SK-N-SH (cell line): ENCODE measurements at regions not wholly inside any gene's neighbourhood (a gene's known extent, or its start where the extent isn't known, plus 50 kb on each side); places are given as distances from the start of the nearest gene placed in this dataset.

ENCODE experiments used
- CTCF ChIA-PET: fragments of 300-600, 350-600 bp; formaldehyde crosslinking; extraction: SDS; loops from one replicate; lab custom pipeline; 2021; lab: Yijun Ruan, JAX
- POLR2A ChIA-PET: fragments of 350-600 bp; sonication (Branson Sonifier 250); formaldehyde crosslinking; extraction: SDS; loops from one replicate; lab custom pipeline; 2020; ENCODE audit warnings: antibody characterized with exemption, inconsistent platforms; lab: Yijun Ruan, JAX
- DNase-seq: peaks from one replicate; pipeline ENCODE4 v3.0.0; 2012
- H2AFZ ChIP-seq: fragments of 200-600 bp; sonication (generic); 2 replicates; pipeline ENCODE4 v1.8.1; 2016; ENCODE audit warnings: antibody characterized with exemption, mild to moderate bottlenecking, low read depth
- H3F3A ChIP-seq: fragments of 200-600 bp; sonication (generic); replicated peaks from 2 replicates; pipeline ENCODE3; 2016; ENCODE audit warnings: antibody characterized with exemption, mild to moderate bottlenecking; ENCODE audit not compliant: insufficient read depth
- H3K27ac ChIP-seq, 2 experiments: fragments of 200-500 bp in 1 of 2; fragments of 200-600 bp in 1 of 2; sonication (Bioruptor generic) in 1 of 2; sonication (generic), shearing (Covaris generic) in 1 of 2; 2 replicates each; pipeline versions ENCODE4 v1.5.1 to v1.6.1; 2014 to 2016; ENCODE audit warnings: low read depth in 2 of 2, inconsistent platforms in 1 of 2, low read length in 1 of 2, mild to moderate bottlenecking in 1 of 2, mixed read lengths in 1 of 2
- H3K27me3 ChIP-seq: fragments of 200-600 bp; sonication (generic), shearing (Covaris generic); 2 replicates; pipeline ENCODE4 v1.6.1; 2016; ENCODE audit warnings: mixed run types; ENCODE audit not compliant: insufficient read depth
- H3K36me3 ChIP-seq, 2 experiments: fragments of 200-500 bp in 1 of 2; fragments of 200-600 bp in 1 of 2; sonication (Bioruptor generic) in 1 of 2; sonication (generic) in 1 of 2; replicated peaks in 1 of 2; 2 replicates each; pipeline versions ENCODE3 to v1.5.1; 2014 to 2016; ENCODE audit warnings: low read length in 1 of 2, mild to moderate bottlenecking in 1 of 2; ENCODE audit not compliant: insufficient read depth in 2 of 2, control insufficient read depth in 1 of 2
- H3K4me1 ChIP-seq, 2 experiments: fragments of 200-500 bp in 1 of 2; fragments of 200-600 bp in 1 of 2; sonication (Bioruptor generic) in 1 of 2; sonication (generic), shearing (Covaris generic) in 1 of 2; 2 replicates each; pipeline versions ENCODE4 v1.5.1 to v1.6.1; 2014 to 2016; ENCODE audit warnings: low read depth in 1 of 2, low read length in 1 of 2, mixed run types in 1 of 2; ENCODE audit not compliant: insufficient read depth in 2 of 2, control insufficient read depth in 1 of 2
- H3K4me2 ChIP-seq: fragments of 200-600 bp; sonication (generic), shearing (Covaris generic); 2 replicates; pipeline ENCODE4 v1.6.1; 2017; ENCODE audit warnings: mixed run types
- H3K4me3 ChIP-seq, 2 experiments: fragments of 200-500 bp in 1 of 2; fragments of 200-600 bp in 1 of 2; sonication (Bioruptor generic) in 1 of 2; sonication (generic), shearing (Covaris generic) in 1 of 2; 2 replicates each; pipeline versions ENCODE4 v1.5.1 to v1.8.1; 2014 to 2016; ENCODE audit warnings: low read depth in 2 of 2, inconsistent platforms in 1 of 2, low read length in 1 of 2, mild to moderate bottlenecking in 1 of 2, mixed read lengths in 1 of 2, moderate library complexity in 1 of 2
- H3K79me2 ChIP-seq: fragments of 200-600 bp; sonication (generic); 2 replicates; pipeline ENCODE4 v1.8.1; 2017; ENCODE audit warnings: mild to moderate bottlenecking; ENCODE audit not compliant: insufficient read depth
- H3K9ac ChIP-seq: fragments of 200-600 bp; sonication (generic); 2 replicates; pipeline ENCODE4 v1.6.1; 2017; ENCODE audit warnings: mixed run types
- H3K9me2 ChIP-seq: fragments of 200-600 bp; sonication (generic); 2 replicates; pipeline ENCODE4 v1.6.1; 2017; ENCODE audit warnings: mixed run types
- H3K9me3 ChIP-seq: fragments of 200-600 bp; sonication (generic); 2 replicates; pipeline ENCODE4 v1.6.1; 2017; ENCODE audit warnings: mixed run types, mild to moderate bottlenecking, moderate library complexity
- H4K20me1 ChIP-seq: fragments of 200-600 bp; sonication (generic); 2 replicates; pipeline ENCODE4 v1.6.1; 2017; ENCODE audit warnings: mild to moderate bottlenecking, mixed run types; ENCODE audit not compliant: insufficient read depth
- CTCF ChIP-seq: fragments of 200-600 bp; sonication (generic); IDR thresholded peaks from 2 replicates; pipeline ENCODE4 v1.6.1; 2017; ENCODE audit warnings: antibody characterized with exemption, mild to moderate bottlenecking, moderate library complexity
- ELF1 ChIP-seq: IDR thresholded peaks from 2 replicates; pipeline ENCODE4 v1.4.0; 2012
- EP300 ChIP-seq, 2 experiments: IDR thresholded peaks; 2 replicates each; pipeline versions ENCODE4 v1.4.0 to v1.6.1; 2012; ENCODE audit warnings: borderline replicate concordance in 1 of 2, low read depth in 1 of 2, low read length in 1 of 2
- EZH2phosphoT487 ChIP-seq: fragments of 200-600 bp; sonication (generic); IDR thresholded peaks from 2 replicates; pipeline ENCODE4 v1.6.1; 2017; ENCODE audit warnings: low read depth, mixed run types, mild to moderate bottlenecking, antibody characterized with exemption, moderate library complexity, borderline replicate concordance
- FOXJ3 ChIP-seq: sonication (generic); formaldehyde crosslinking; IDR thresholded peaks from 2 replicates; pipeline ENCODE4 v1.5.1; 2020; ENCODE audit warnings: mild to moderate bottlenecking, missing genetic modification reagents
- GABPA ChIP-seq: IDR thresholded peaks from 2 replicates; pipeline ENCODE4 v1.4.0; 2012; ENCODE audit warnings: low read depth, mild to moderate bottlenecking
- GATA2 ChIP-seq: sonication (generic); formaldehyde crosslinking; IDR thresholded peaks from 2 replicates; pipeline ENCODE4 v1.5.0; 2020; ENCODE audit warnings: mild to moderate bottlenecking, missing genetic modification reagents
- IRF3 ChIP-seq: fragments of 150-350 bp; IDR thresholded peaks from 2 replicates; pipeline ENCODE4 v1.6.1; 2016; ENCODE audit warnings: mild to moderate bottlenecking, low read depth, low read length
- JUND ChIP-seq: IDR thresholded peaks from 2 replicates; pipeline ENCODE4 v1.4.0; 2012
- MAX ChIP-seq: IDR thresholded peaks from 2 replicates; pipeline ENCODE4 v1.4.0; 2012; ENCODE audit warnings: low read depth
- MEF2A ChIP-seq: IDR thresholded peaks from 2 replicates; pipeline ENCODE4 v1.4.0; 2012; ENCODE audit warnings: low read depth, borderline replicate concordance
- MXI1 ChIP-seq: IDR thresholded peaks from 2 replicates; pipeline ENCODE4 v1.6.1; 2012; ENCODE audit warnings: mild to moderate bottlenecking, low read depth, low read length, improper control_type of control experiment
- NFIC ChIP-seq: IDR thresholded peaks from 2 replicates; pipeline ENCODE4 v1.4.0; 2012; ENCODE audit warnings: borderline replicate concordance
- NRF1 ChIP-seq: IDR thresholded peaks from 2 replicates; pipeline ENCODE4 v1.6.1; 2012; ENCODE audit warnings: low read depth, mild to moderate bottlenecking, low read length
- RFX5 ChIP-seq: IDR thresholded peaks from 2 replicates; pipeline ENCODE4 v1.6.1; 2012; ENCODE audit warnings: mild to moderate bottlenecking, improper control_type of control experiment, low read length
- RXRA ChIP-seq: IDR thresholded peaks from 2 replicates; pipeline ENCODE4 v1.4.0; 2012; ENCODE audit warnings: low read depth, mild to moderate bottlenecking, borderline replicate concordance
- SIN3A ChIP-seq: IDR thresholded peaks from 2 replicates; pipeline ENCODE4 v1.6.1; 2012; ENCODE audit warnings: low read depth, mild to moderate bottlenecking, low read length, moderate library complexity, borderline replicate concordance
- TCF12 ChIP-seq: IDR thresholded peaks from 2 replicates; pipeline ENCODE4 v1.4.0; 2012
- USF1 ChIP-seq: IDR thresholded peaks from 2 replicates; pipeline ENCODE4 v1.4.0; 2012; ENCODE audit warnings: low read depth, borderline replicate concordance
- YY1 ChIP-seq: IDR thresholded peaks from 2 replicates; pipeline ENCODE4 v1.4.0; 2012; ENCODE audit warnings: low read depth, mild to moderate bottlenecking
- ZBTB33 ChIP-seq: IDR thresholded peaks from 2 replicates; pipeline ENCODE4 v1.4.0; 2012; ENCODE audit warnings: low read depth, borderline replicate concordance
- WGBS: methylation state at CpG from one replicate; pipeline ENCODE4 v1.1.6; 2017; ENCODE audit warnings: low lambda C conversion rate; 5-methylcytosine and 5-hydroxymethylcytosine counted together

- no peaks in the 10 kb centered on the region for H3K9me2 ChIP-seq
- ChIA-PET POLR2A (no interaction called here), CTCF (no interaction called here)
- no peaks in the 10 kb centered on the region for H3K79me2 ChIP-seq
- H4K20me1 ChIP-seq, result no peaks in the 10 kb centered on the region
- no peak overlapping the region for H3K27ac ChIP-seq
- H3K36me3 ChIP-seq, result no peaks in the 10 kb centered on the region
- no peaks in the 10 kb centered on the region for H3F3A ChIP-seq
- H2AFZ ChIP-seq, result no peak overlapping the region
- H3K4me1 ChIP-seq, result no peaks in the 10 kb centered on the region
- H3K4me2 ChIP-seq, result no peak overlapping the region
- H3K9me3 ChIP-seq, result no peaks in the 10 kb centered on the region
- H3K27me3 ChIP-seq, result no peaks in the 10 kb centered on the region
- 54% methylated on average over 2 of the region's 2 CpGs for WGBS
- H3K4me3 ChIP-seq, result no peak overlapping the region
- no peak overlapping the region for H3K9ac ChIP-seq
- DNase-seq, result no peak
- no peak for TF ChIP-seq TCF12
- no peak for TF ChIP-seq RXRA
- no peak for TF ChIP-seq FOXJ3 (CRISPR knock-in tag)
- TF ChIP-seq GABPA, result no peak
- TF ChIP-seq NFIC, result no peak
- TF ChIP-seq SIN3A, result no peak
These were observed 1299.9 kb upstream of the MIR17HG start for GRCh38 chr13:90047600-90047999.

- H3K9ac ChIP-seq, result no peak overlapping the region
- H3K4me2 ChIP-seq, result no peak overlapping the region
- no peaks in the 10 kb centered on the region for H3K9me3 ChIP-seq
- no peaks in the 10 kb centered on the region for H3K27me3 ChIP-seq
- ChIA-PET CTCF (no interaction called here), POLR2A (no interaction called here)
- DNase-seq, result no peak
- H4K20me1 ChIP-seq, result no peaks in the 10 kb centered on the region
- 35% methylated on average over 2 of the region's 2 CpGs for WGBS
- H3K79me2 ChIP-seq, result no peaks in the 10 kb centered on the region
- no peaks in the 10 kb centered on the region for H3K9me2 ChIP-seq
- H3K27ac ChIP-seq, result no peak overlapping the region
- H3K4me3 ChIP-seq, result no peak overlapping the region
- TF ChIP-seq CTCF (no peak), FOXJ3 (CRISPR knock-in tag) (no peak), RFX5 (no peak), IRF3 (no peak), ELF1 (no peak), ZBTB33 (no peak), MXI1 (no peak), EP300 (IDR thresholded peaks at IDR 0.05; ENCODE audit: borderline replicate concordance in 1 of 2, low read depth in 1 of 2, low read length in 1 of 2) (no peak), GATA2 (CRISPR knock-in tag) (no peak), RXRA (no peak), MEF2A (no peak), MAX (no peak), USF1 (no peak), NRF1 (no peak), JUND (no peak), EZH2phosphoT487 (no peak), YY1 (no peak), SIN3A (no peak)
- no peaks in the 10 kb centered on the region for H3K36me3 ChIP-seq
- H3K4me1 ChIP-seq, result no peaks in the 10 kb centered on the region
- H2AFZ ChIP-seq, result no peak overlapping the region
- no peaks in the 10 kb centered on the region for H3F3A ChIP-seq
These were observed 1297.4 kb upstream of the MIR17HG start for GRCh38 chr13:90049989-90050671.
